ENCODE measurements at regions not wholly inside any gene's neighbourhood (a gene's known extent, or its start where the extent isn't known, plus 50 kb on each side); places are given as distances from the start of the nearest gene placed in this dataset.

- H3K4me3 Mint-ChIP-seq, result no peak overlapping the region
- H3K4me1 Mint-ChIP-seq, result peaks cover 0 to 2% (median 0%) of the 10 kb centered on the region in 3 donors
- POLR2A ChIA-PET, result no interaction called here
- no peaks in the 10 kb centered on the region for H3K9me3 ChIP-seq
- H3K27ac ChIP-seq (ENCODE audit: low read length), result no peak overlapping the region
- CTCF ChIA-PET, result no interaction called here
- DNase-seq (no peak), ATAC-seq (replicated peaks in 1 of 4) (no peak)
- H3K9me3 Mint-ChIP-seq, result peaks cover under 1 to 3% (median 2%) of the 10 kb centered on the region in 3 donors
- peaks cover 5% of the 10 kb centered on the region for H3K36me3 Mint-ChIP-seq
- no peaks in the 10 kb centered on the region for H3K27me3 Mint-ChIP-seq
- peaks cover 0 to 2% of the 10 kb centered on the region in 2 experiments for H3K4me1 ChIP-seq (ENCODE audit: control insufficient read depth in 1 of 2, extremely low read depth in 1 of 2, insufficient read depth in 2 of 2, low read length in 2 of 2)
- WGBS (ENCODE audit: insufficient coverage), result 84% methylated on average over 21 of the region's 27 CpGs
- no peaks in the 10 kb centered on the region for H3K27me3 ChIP-seq (replicated peaks in 1 of 2; ENCODE audit: control insufficient read depth in 2 of 2, extremely low read depth in 1 of 2, insufficient read depth in 2 of 2, low read length in 1 of 2)
- H3K36me3 ChIP-seq (ENCODE audit: control insufficient read depth in 2 of 2, extremely low read depth in 1 of 2, insufficient read depth in 1 of 2, low read length in 1 of 2), result peaks cover 7 to 8% of the 10 kb centered on the region in 2 donors
- no peak overlapping the region for H3K4me3 ChIP-seq (ENCODE audit: control insufficient read depth in 1 of 2, extremely low read depth in 1 of 2, low read length in 1 of 2)
- no peak overlapping the region for H3K27ac Mint-ChIP-seq
Observed at GRCh38 chr17:77506371-77506991, 365.7 kb downstream of the SEC14L1 start.

GRCh38 chr17:77507111-77507885, 366.5 kb downstream of the SEC14L1 start:
- Histone ChIP-seq H3K27ac (ENCODE audit: low read length) (no peak overlapping the region), H3K36me3 (ENCODE audit: control insufficient read depth in 2 of 2, extremely low read depth in 1 of 2, insufficient read depth in 1 of 2, low read length in 1 of 2) (peaks cover 2 to 4% of the 10 kb centered on the region in 2 donors), H3K27me3 (replicated peaks in 1 of 2; ENCODE audit: control insufficient read depth in 2 of 2, extremely low read depth in 1 of 2, insufficient read depth in 2 of 2, low read length in 1 of 2) (no peaks in the 10 kb centered on the region), H3K4me1 (ENCODE audit: control insufficient read depth in 1 of 2, extremely low read depth in 1 of 2, insufficient read depth in 2 of 2, low read length in 2 of 2) (peaks cover 0 to under 1% of the 10 kb centered on the region in 2 experiments), H3K9me3 (no peaks in the 10 kb centered on the region), H3K4me3 (ENCODE audit: control insufficient read depth in 1 of 2, extremely low read depth in 1 of 2, low read length in 1 of 2) (no peak overlapping the region)
- Mint-ChIP-seq H3K36me3 (peaks cover 7% of the 10 kb centered on the region), H3K9me3 (peaks cover 5 to 9% (median 7%) of the 10 kb centered on the region in 3 donors), H3K27ac (no peak overlapping the region), H3K4me3 (no peak overlapping the region), H3K27me3 (no peaks in the 10 kb centered on the region), H3K4me1 (peaks cover 0 to 2% (median 0%) of the 10 kb centered on the region in 3 donors)
- ChIA-PET CTCF (no interaction called here), POLR2A (no interaction called here)
- WGBS (ENCODE audit: insufficient coverage), result 86% methylated on average over 10 of the region's 19 CpGs
- DNase-seq (no peak), ATAC-seq (replicated peaks in 1 of 4) (peak in 1 of 4 experiments; percentile 14)

- peaks cover 0 to 2% (median 0%) of the 10 kb centered on the region in 3 donors for H3K4me1 Mint-ChIP-seq
- no peak overlapping the region for H3K4me3 Mint-ChIP-seq
- no peak overlapping the region for H3K27ac Mint-ChIP-seq
- H3K27me3 Mint-ChIP-seq, result no peaks in the 10 kb centered on the region
- H3K9me3 Mint-ChIP-seq, result peaks cover 5 to 9% (median 7%) of the 10 kb centered on the region in 3 donors
- no peak overlapping the region for H3K27ac ChIP-seq (ENCODE audit: low read length)
- WGBS (ENCODE audit: insufficient coverage), result no CpG with 5 or more reads among the region's 6 CpGs
- no peak overlapping the region for H3K4me3 ChIP-seq (ENCODE audit: control insufficient read depth in 1 of 2, extremely low read depth in 1 of 2, low read length in 1 of 2)
- DNase-seq, result no peak
- CTCF ChIA-PET, result no interaction called here
- H3K4me1 ChIP-seq (ENCODE audit: control insufficient read depth in 1 of 2, extremely low read depth in 1 of 2, insufficient read depth in 2 of 2, low read length in 2 of 2), result no peaks in the 10 kb centered on the region
- H3K36me3 Mint-ChIP-seq, result peaks cover 7% of the 10 kb centered on the region
- POLR2A ChIA-PET, result no interaction called here
- no peaks in the 10 kb centered on the region for H3K27me3 ChIP-seq (replicated peaks in 1 of 2; ENCODE audit: control insufficient read depth in 2 of 2, extremely low read depth in 1 of 2, insufficient read depth in 2 of 2, low read length in 1 of 2)
- peaks cover 0 to 2% of the 10 kb centered on the region in 2 donors for H3K36me3 ChIP-seq (ENCODE audit: control insufficient read depth in 2 of 2, extremely low read depth in 1 of 2, insufficient read depth in 1 of 2, low read length in 1 of 2)
- no peak for ATAC-seq (replicated peaks in 1 of 4)
- H3K9me3 ChIP-seq, result no peaks in the 10 kb centered on the region
Observed at GRCh38 chr17:77508047-77508715, 367.4 kb downstream of the SEC14L1 start.

- H3K27me3 Mint-ChIP-seq, result no peaks in the 10 kb centered on the region
- H3K27ac Mint-ChIP-seq, result no peak overlapping the region
- DNase-seq (no peak), ATAC-seq (replicated peaks in 1 of 4) (no peak)
- peaks cover 7% of the 10 kb centered on the region for H3K36me3 Mint-ChIP-seq
- H3K9me3 Mint-ChIP-seq, result peaks cover 5 to 9% (median 7%) of the 10 kb centered on the region in 3 donors
- no peak overlapping the region for H3K4me3 ChIP-seq (ENCODE audit: control insufficient read depth in 1 of 2, extremely low read depth in 1 of 2, low read length in 1 of 2)
- H3K27ac ChIP-seq (ENCODE audit: low read length), result no peak overlapping the region
- no peaks in the 10 kb centered on the region for H3K36me3 ChIP-seq (ENCODE audit: control insufficient read depth in 2 of 2, extremely low read depth in 1 of 2, insufficient read depth in 1 of 2, low read length in 1 of 2)
- H3K9me3 ChIP-seq, result no peaks in the 10 kb centered on the region
- no peaks in the 10 kb centered on the region for H3K4me1 ChIP-seq (ENCODE audit: control insufficient read depth in 1 of 2, extremely low read depth in 1 of 2, insufficient read depth in 2 of 2, low read length in 2 of 2)
- no peaks in the 10 kb centered on the region for H3K27me3 ChIP-seq (replicated peaks in 1 of 2; ENCODE audit: control insufficient read depth in 2 of 2, extremely low read depth in 1 of 2, insufficient read depth in 2 of 2, low read length in 1 of 2)
- no peak overlapping the region for H3K4me3 Mint-ChIP-seq
- peaks cover 0 to 2% (median 0%) of the 10 kb centered on the region in 3 donors for H3K4me1 Mint-ChIP-seq
- CTCF ChIA-PET, result no interaction called here
- POLR2A ChIA-PET, result no interaction called here
- WGBS (ENCODE audit: insufficient coverage), result 100% methylated on average over 2 of the region's 2 CpGs
Observed at GRCh38 chr17:77509089-77509488, 368.3 kb downstream of the SEC14L1 start.

GRCh38 chr17:77509599-77509998, 368.8 kb downstream of the SEC14L1 start:
- POLR2A ChIA-PET, result no interaction called here

GRCh38 chr17:77510133-77510796, 369.5 kb downstream of the SEC14L1 start:
- no peaks in the 10 kb centered on the region for H3K27me3 ChIP-seq (replicated peaks in 1 of 2; ENCODE audit: control insufficient read depth in 2 of 2, extremely low read depth in 1 of 2, insufficient read depth in 2 of 2, low read length in 1 of 2)
- ATAC-seq (replicated peaks in 1 of 4), result no peak
- 86% methylated on average over 7 of the region's 8 CpGs for WGBS (ENCODE audit: insufficient coverage)
- POLR2A ChIA-PET, result no interaction called here
- H3K4me3 Mint-ChIP-seq, result no peak overlapping the region
- no peaks in the 10 kb centered on the region for H3K4me1 ChIP-seq (ENCODE audit: control insufficient read depth in 1 of 2, extremely low read depth in 1 of 2, insufficient read depth in 2 of 2, low read length in 2 of 2)
- H3K27ac Mint-ChIP-seq, result no peak overlapping the region
- no peaks in the 10 kb centered on the region for H3K9me3 ChIP-seq
- no peak overlapping the region for H3K4me3 ChIP-seq (ENCODE audit: control insufficient read depth in 1 of 2, extremely low read depth in 1 of 2, low read length in 1 of 2)
- H3K27ac ChIP-seq (ENCODE audit: low read length), result no peak overlapping the region
- no peaks in the 10 kb centered on the region for H3K27me3 Mint-ChIP-seq
- no peaks in the 10 kb centered on the region for H3K36me3 ChIP-seq (ENCODE audit: control insufficient read depth in 2 of 2, extremely low read depth in 1 of 2, insufficient read depth in 1 of 2, low read length in 1 of 2)
- H3K4me1 Mint-ChIP-seq, result peaks cover 0 to 2% (median 0%) of the 10 kb centered on the region in 3 donors
- peaks cover 5 to 9% (median 7%) of the 10 kb centered on the region in 3 donors for H3K9me3 Mint-ChIP-seq
- CTCF ChIA-PET, result interaction anchor here in 1 of 2 donors (0.7 kb wide), 1 partner anchor 179 kb away, joined by 3 read pairs; no protein-coding TSS in a partner anchor
- no peak for DNase-seq
- H3K36me3 Mint-ChIP-seq, result peaks cover 7% of the 10 kb centered on the region

More at GRCh38 chr17:77509599-77509998, 368.8 kb downstream of the SEC14L1 start:
- no peak overlapping the region for H3K27ac ChIP-seq (ENCODE audit: low read length)
- H3K36me3 Mint-ChIP-seq, result peaks cover 7% of the 10 kb centered on the region
- H3K4me1 Mint-ChIP-seq, result peaks cover 0 to 2% (median 0%) of the 10 kb centered on the region in 3 donors
- H3K36me3 ChIP-seq (ENCODE audit: control insufficient read depth in 2 of 2, extremely low read depth in 1 of 2, insufficient read depth in 1 of 2, low read length in 1 of 2), result no peaks in the 10 kb centered on the region
- no peak overlapping the region for H3K27ac Mint-ChIP-seq
- no peak overlapping the region for H3K4me3 Mint-ChIP-seq
- WGBS (ENCODE audit: insufficient coverage), result 100% methylated on average over 2 of the region's 2 CpGs
- H3K4me3 ChIP-seq (ENCODE audit: control insufficient read depth in 1 of 2, extremely low read depth in 1 of 2, low read length in 1 of 2), result no peak overlapping the region
- no peak for DNase-seq
- ATAC-seq (replicated peaks in 1 of 4), result no peak
- H3K9me3 Mint-ChIP-seq, result peaks cover 5 to 9% (median 7%) of the 10 kb centered on the region in 3 donors
- no peaks in the 10 kb centered on the region for H3K27me3 ChIP-seq (replicated peaks in 1 of 2; ENCODE audit: control insufficient read depth in 2 of 2, extremely low read depth in 1 of 2, insufficient read depth in 2 of 2, low read length in 1 of 2)
- H3K9me3 ChIP-seq, result no peaks in the 10 kb centered on the region
- CTCF ChIA-PET, result no interaction called here
- no peaks in the 10 kb centered on the region for H3K4me1 ChIP-seq (ENCODE audit: control insufficient read depth in 1 of 2, extremely low read depth in 1 of 2, insufficient read depth in 2 of 2, low read length in 2 of 2)
- H3K27me3 Mint-ChIP-seq, result no peaks in the 10 kb centered on the region
